Smooth muscle cell (in vitro differentiated cells): ENCODE measurements at regions not wholly inside any gene's neighbourhood (a gene's known extent, or its start where the extent isn't known, plus 50 kb on each side); places are given as distances from the start of the nearest gene placed in this dataset.

Experiments
- DNase-seq: peaks from one replicate; lab custom pipeline; 2025; ENCODE audit not compliant: unreplicated experiment; lab: John Stamatoyannopoulos, UW
- H2AFZ ChIP-seq: fragments of 200-600 bp; sonication (generic); 2 replicates; pipeline ENCODE4 v1.6.0; 2016; ENCODE audit warnings: antibody characterized with exemption, low read depth, mild to moderate bottlenecking
- H3F3A ChIP-seq: fragments of 200-600 bp; sonication (generic); 2 replicates; pipeline ENCODE4 v1.6.0; 2017; ENCODE audit warnings: antibody characterized with exemption, low read depth
- H3K27ac ChIP-seq: fragments of 200-600 bp; sonication (generic); 2 replicates; pipeline ENCODE4 v1.5.1; 2016; ENCODE audit warnings: low read depth, mild to moderate bottlenecking
- H3K27me3 ChIP-seq: fragments of 200-600 bp; sonication (generic); 2 replicates; pipeline ENCODE4 v1.6.1; 2016; ENCODE audit warnings: low read depth, mild to moderate bottlenecking
- H3K36me3 ChIP-seq: fragments of 200-600 bp; sonication (generic); 2 replicates; pipeline ENCODE4 v1.5.1; 2016; ENCODE audit warnings: low read depth
- H3K4me1 ChIP-seq: fragments of 200-600 bp; sonication (generic); 2 replicates; pipeline ENCODE4 v1.5.1; 2016; ENCODE audit warnings: low read depth
- H3K4me2 ChIP-seq: fragments of 200-600 bp; sonication (generic); 2 replicates; pipeline ENCODE4 v1.6.0; 2016; ENCODE audit warnings: mild to moderate bottlenecking
- H3K4me3 ChIP-seq: fragments of 200-600 bp; sonication (generic); 2 replicates; pipeline ENCODE4 v1.5.1; 2016; ENCODE audit warnings: mild to moderate bottlenecking
- H3K79me2 ChIP-seq: fragments of 200-600 bp; sonication (generic); 2 replicates; pipeline ENCODE4 v1.6.0; 2016; ENCODE audit warnings: low read depth, mild to moderate bottlenecking
- H3K9ac ChIP-seq: fragments of 200-600 bp; sonication (generic); 2 replicates; pipeline ENCODE4 v1.6.0; 2016; ENCODE audit warnings: low read depth
- H3K9me3 ChIP-seq: fragments of 200-600 bp; sonication (generic); replicated peaks from 2 replicates; pipeline ENCODE4 v1.5.1; 2016; ENCODE audit warnings: low read depth
- H4K20me1 ChIP-seq: fragments of 200-600 bp; sonication (generic); 2 replicates; pipeline ENCODE4 v1.6.0; 2016; ENCODE audit warnings: low read depth
- WGBS: methylation state at CpG from one replicate; pipeline ENCODE4 v1.1.7; 2016; ENCODE audit warnings: low lambda C conversion rate; 5-methylcytosine and 5-hydroxymethylcytosine counted together
- TF ChIP-seq, protein P1 (sequence below): fragments of 200-600 bp; sonication (generic); IDR thresholded peaks from 2 replicates; pipeline ENCODE4 v1.5.1; 2017; ENCODE audit warnings: borderline replicate concordance, mild to moderate bottlenecking, antibody characterized with exemption; ENCODE audit not compliant: insufficient read depth, poor library complexity, severe bottlenecking

DNA sequence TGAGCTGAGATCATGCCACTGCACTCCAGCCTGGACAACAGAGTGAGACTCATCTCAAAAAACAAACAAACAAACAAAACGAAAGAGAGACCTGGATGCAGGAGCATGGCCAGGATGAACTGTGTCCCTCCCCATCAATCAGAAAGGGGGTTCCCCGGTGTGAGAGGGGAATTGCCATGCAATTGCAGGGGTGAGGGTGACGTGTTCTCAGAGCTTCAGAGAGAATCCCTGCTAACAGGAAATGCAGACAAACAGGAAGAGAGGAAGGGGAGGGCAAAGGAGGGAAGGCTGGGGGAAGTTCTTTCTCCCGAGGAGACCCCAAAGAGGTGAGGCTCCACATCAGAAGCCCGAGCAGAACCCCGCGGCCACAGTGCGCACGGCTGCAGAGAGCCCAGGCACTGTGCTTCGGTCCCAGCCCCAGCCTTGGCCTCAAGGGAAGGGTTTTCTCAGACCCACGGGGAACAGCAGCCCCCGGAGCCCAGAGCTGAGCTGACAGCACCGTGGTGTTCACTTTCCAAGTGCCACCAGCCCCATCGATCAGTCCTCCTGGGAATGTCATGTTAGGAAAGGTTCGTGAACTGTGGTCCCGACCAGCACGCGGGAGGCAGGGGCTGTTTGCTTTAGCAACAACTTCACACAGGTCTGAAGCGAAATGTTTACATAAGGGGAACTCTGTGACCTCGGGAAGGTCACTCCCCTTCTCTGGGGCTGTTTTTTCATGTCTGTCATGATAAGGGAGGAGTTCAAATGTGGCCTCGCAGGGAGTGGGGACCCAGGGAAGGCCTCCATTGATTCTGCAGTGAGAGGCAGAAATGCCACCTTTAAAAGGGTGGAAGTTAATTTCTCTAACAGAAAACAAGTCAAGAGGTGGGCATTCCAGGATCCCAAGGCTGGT lies 108.0 kb upstream of the ANO1 start:
- no peak overlapping the region for H2AFZ ChIP-seq
- no peak overlapping the region for H3K4me2 ChIP-seq

DNA sequence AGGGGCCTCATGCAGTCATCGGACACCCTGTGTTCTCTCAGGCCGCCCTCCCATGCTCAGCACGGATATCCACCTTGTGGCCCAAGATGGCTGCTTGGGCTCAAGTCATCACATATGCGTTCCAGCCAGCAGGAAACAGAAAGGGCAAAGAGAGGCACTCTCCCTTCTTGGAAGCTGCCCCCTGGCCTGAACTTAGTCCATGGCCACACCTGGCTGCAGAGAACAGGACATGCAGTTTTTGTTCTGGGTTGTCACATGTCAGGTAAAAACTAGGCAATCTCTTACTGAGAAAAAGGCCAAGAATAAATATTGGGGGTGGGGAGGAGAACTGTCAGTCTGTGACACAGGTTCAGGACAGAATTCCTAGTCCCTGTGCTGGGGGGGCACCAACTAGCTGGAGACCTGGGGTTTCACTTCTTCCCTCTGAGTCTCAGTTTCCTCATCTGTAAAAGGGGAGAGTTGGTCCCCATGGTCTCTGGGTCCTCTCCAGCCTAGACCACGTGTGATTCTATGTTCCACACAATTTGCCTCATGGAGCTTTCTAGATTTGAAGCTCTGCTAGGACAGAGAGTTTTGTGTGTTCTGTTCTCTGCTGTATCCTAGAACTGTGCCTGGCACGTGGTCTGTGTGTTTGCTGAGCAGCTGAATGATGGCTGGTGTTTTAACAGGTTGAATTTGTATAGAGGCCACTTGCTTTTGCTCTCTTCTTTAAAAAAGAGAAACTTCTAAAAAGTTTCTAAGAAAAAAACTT lies 107.2 kb upstream of the ANO1 start:
- no peak overlapping the region for H3K27ac ChIP-seq
- TF ChIP-seq, protein P1, sequence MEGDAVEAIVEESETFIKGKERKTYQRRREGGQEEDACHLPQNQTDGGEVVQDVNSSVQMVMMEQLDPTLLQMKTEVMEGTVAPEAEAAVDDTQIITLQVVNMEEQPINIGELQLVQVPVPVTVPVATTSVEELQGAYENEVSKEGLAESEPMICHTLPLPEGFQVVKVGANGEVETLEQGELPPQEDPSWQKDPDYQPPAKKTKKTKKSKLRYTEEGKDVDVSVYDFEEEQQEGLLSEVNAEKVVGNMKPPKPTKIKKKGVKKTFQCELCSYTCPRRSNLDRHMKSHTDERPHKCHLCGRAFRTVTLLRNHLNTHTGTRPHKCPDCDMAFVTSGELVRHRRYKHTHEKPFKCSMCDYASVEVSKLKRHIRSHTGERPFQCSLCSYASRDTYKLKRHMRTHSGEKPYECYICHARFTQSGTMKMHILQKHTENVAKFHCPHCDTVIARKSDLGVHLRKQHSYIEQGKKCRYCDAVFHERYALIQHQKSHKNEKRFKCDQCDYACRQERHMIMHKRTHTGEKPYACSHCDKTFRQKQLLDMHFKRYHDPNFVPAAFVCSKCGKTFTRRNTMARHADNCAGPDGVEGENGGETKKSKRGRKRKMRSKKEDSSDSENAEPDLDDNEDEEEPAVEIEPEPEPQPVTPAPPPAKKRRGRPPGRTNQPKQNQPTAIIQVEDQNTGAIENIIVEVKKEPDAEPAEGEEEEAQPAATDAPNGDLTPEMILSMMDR = no peak
- no peaks in the 10 kb centered on the region for H3K79me2 ChIP-seq
- H3K4me1 ChIP-seq = no peaks in the 10 kb centered on the region
- no peak overlapping the region for H3K9ac ChIP-seq
- H3K4me2 ChIP-seq = no peak overlapping the region
- H2AFZ ChIP-seq = no peak overlapping the region
- DNase-seq = no peak
- no peaks in the 10 kb centered on the region for H3F3A ChIP-seq
- H3K4me3 ChIP-seq = no peak overlapping the region
- H3K36me3 ChIP-seq = no peaks in the 10 kb centered on the region
- no peaks in the 10 kb centered on the region for H3K9me3 ChIP-seq
- H4K20me1 ChIP-seq = no peaks in the 10 kb centered on the region
- H3K27me3 ChIP-seq = no peaks in the 10 kb centered on the region
- WGBS = 92% methylated on average over 6 of the region's 6 CpGs

More for the DNA sequence above, 108.0 kb upstream of the ANO1 start:
- no peak overlapping the region for H3K27ac ChIP-seq
- no peak for DNase-seq
- no peaks in the 10 kb centered on the region for H3K9me3 ChIP-seq
- no peaks in the 10 kb centered on the region for H3F3A ChIP-seq
- TF ChIP-seq, protein P1 = no peak
- no peaks in the 10 kb centered on the region for H3K4me1 ChIP-seq
- no peak overlapping the region for H3K4me3 ChIP-seq
- H3K36me3 ChIP-seq = no peaks in the 10 kb centered on the region
- no peaks in the 10 kb centered on the region for H3K79me2 ChIP-seq
- 74% methylated on average over 21 of the region's 21 CpGs for WGBS
- H3K27me3 ChIP-seq = no peaks in the 10 kb centered on the region
- no peaks in the 10 kb centered on the region for H4K20me1 ChIP-seq
- H3K9ac ChIP-seq = no peak overlapping the region

DNA sequence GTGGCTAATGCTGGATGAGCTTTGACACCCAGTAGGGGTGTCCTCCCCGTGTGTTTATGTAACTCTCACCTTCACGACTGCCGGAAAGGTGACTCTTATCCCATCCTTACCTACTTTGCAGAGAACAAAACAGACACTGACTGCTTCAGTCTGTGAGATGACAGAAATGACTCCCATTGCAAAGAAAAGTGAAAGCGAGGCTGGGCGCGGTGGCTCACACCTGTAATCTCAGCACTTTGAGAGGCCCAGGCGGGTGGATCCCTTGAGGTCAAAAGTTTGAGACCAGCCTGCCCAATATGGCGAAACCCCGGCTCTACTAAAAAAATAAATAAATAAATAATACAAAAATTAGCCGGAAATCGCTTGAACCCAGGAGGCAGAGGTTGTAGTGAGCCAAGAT lies 106.4 kb upstream of the ANO1 start:
- Histone ChIP-seq H3K36me3 (no peaks in the 10 kb centered on the region), H3K4me2 (no peak overlapping the region), H3K27ac (no peak overlapping the region), H2AFZ (no peak overlapping the region), H3K4me1 (no peaks in the 10 kb centered on the region), H3K27me3 (no peaks in the 10 kb centered on the region), H3K79me2 (no peaks in the 10 kb centered on the region), H3K9ac (no peak overlapping the region), H3K4me3 (no peak overlapping the region), H3F3A (no peaks in the 10 kb centered on the region), H3K9me3 (no peaks in the 10 kb centered on the region), H4K20me1 (no peaks in the 10 kb centered on the region)
- 95% methylated on average over 11 of the region's 11 CpGs for WGBS
- no peak for DNase-seq
- TF ChIP-seq, protein P1 = no peak
